ENCODE measurements at regions not wholly inside any gene's neighbourhood (a gene's known extent, or its start where the extent isn't known, plus 50 kb on each side); places are given as distances from the start of the nearest gene placed in this dataset.

DNA sequence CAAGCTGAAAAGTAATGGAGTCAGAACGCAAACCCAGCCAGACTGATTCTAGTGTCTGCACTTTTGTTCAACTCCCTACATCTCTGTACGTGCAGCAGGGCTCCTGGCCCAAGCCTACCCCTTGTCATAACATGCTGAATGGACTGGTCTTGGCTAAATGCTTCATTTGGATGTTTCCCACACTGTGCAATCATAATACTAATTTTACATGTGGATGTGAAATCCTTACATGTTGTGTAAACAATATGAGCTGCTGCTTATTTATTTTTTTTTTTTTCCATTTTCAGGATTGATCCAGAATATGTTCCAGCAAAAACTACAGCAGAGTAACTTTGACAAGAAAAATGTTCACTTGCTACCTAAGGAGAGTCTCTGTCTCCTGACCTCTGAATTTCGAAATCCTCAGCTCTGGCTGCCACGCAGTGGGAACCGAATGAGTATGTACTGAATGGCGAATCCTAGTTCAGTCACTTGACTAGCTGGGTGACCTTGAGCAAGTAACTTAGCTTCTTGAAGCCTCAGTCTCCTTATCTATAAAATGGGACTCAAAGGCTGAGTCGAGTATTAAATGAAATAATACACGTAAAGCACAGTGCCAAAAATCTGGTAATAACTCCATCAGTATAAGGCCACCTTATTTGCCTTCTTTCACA lies 133.4 kb downstream of the EHF start:
- Histone ChIP-seq H3K27me3 (ENCODE audit: low read depth, low read length) (no peaks in the 10 kb centered on the region), H3K4me1 (ENCODE audit: control insufficient read depth in 1 of 2, insufficient read depth in 2 of 2, low read length in 2 of 2) (no peaks in the 10 kb centered on the region), H3K36me3 (ENCODE audit: control insufficient read depth in 1 of 2, insufficient read depth in 2 of 2, low read length in 2 of 2) (no peaks in the 10 kb centered on the region), H3K9me3 (ENCODE audit: control insufficient read depth in 1 of 2, low read length in 2 of 2) (no peaks in the 10 kb centered on the region), H3K4me3 (ENCODE audit: low read depth in 1 of 2, low read length in 2 of 2) (no peak overlapping the region), H3K27ac (ENCODE audit: low read length) (no peak overlapping the region)

DNA sequence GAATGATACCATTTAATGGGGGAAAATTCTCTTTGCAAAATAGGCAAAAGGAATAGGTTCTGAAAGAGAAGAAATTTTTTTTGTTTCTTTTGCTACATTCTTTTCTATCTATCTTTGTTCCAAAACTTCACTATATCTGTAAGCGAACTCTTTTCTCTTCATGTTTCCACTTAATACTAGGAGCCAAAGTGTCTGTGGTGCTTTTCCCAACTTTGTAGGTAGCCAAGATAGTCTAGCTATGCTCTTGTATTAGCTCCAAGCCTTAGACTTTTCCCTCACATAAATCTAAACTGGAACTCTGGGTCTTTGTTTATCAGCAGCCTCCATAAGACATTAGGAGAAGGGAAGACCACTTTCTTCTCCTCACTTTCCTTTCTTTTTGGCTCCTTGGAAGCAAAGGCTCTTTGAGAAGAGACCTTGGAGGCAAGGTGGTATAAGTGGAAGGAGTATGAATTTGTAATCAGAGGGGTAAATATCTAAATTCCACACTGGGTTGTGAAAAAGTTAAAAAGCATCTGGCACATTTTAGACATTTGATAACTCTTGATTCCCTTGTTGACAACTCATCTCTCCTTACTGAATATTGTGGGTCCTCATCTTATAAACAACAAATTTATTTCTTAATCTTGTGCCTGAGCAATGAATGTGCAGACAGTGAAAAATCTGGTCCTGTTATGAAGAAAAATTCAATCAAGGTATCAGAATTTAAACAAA lies 130.0 kb downstream of the EHF start:
- H3K9me3 ChIP-seq (ENCODE audit: control insufficient read depth in 1 of 2, low read length in 2 of 2) = no peaks in the 10 kb centered on the region
- no peak overlapping the region for H3K4me3 ChIP-seq (ENCODE audit: low read depth in 1 of 2, low read length in 2 of 2)
- no peaks in the 10 kb centered on the region for H3K36me3 ChIP-seq (ENCODE audit: control insufficient read depth in 1 of 2, insufficient read depth in 2 of 2, low read length in 2 of 2)
- no peak overlapping the region for H3K27ac ChIP-seq (ENCODE audit: low read length)
- no peaks in the 10 kb centered on the region for H3K27me3 ChIP-seq (ENCODE audit: low read depth, low read length)
- H3K4me1 ChIP-seq (ENCODE audit: control insufficient read depth in 1 of 2, insufficient read depth in 2 of 2, low read length in 2 of 2) = no peaks in the 10 kb centered on the region

DNA sequence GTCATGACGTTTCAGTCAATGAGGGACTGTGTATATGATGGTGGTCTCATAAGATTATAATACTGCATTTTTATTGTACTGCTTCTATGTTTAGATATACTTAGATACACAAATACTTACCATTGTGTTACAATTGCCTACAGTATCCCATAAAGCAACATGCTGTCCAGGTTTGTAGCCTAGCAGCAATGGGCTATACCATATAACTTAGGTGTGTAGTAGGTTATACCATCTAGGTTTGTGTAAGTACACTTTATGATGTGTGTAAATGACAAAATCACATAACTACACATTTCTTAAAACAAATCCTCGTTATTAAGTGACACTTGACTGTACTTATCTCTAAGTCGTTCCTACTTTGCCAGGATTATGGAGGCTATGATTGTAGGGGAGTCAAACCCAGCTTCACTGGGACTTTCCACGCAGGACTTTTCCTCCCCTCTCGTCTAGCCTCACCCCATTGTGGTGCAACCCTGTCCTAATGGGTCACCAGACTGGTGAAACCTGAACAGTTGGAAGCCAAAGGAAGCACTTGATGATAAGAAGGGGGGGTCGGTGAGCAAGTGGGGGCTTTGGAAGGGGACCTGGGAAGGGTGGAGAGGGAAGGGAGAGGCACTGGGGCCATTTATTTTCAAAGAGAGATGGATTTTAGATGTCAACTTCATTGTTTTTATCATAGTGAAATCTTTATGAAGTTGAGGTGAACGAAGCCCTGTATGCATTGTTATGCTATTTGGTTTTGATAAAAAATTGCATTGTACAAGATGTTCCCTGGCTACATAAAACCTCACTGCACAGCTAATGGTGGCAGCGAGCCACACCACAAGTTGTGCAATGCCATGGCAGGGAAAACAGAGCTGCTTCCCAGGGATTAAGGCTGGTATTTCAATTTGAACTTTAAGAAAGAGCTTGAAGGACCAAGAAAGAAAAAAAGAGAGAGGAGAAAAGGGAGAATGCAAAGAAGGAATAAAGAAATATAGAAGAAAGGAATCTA lies 129.1 kb downstream of the EHF start:
- Histone ChIP-seq H3K4me1 (ENCODE audit: control insufficient read depth in 1 of 2, insufficient read depth in 2 of 2, low read length in 2 of 2) (no peaks in the 10 kb centered on the region), H3K4me3 (ENCODE audit: low read depth in 1 of 2, low read length in 2 of 2) (no peak overlapping the region), H3K27ac (ENCODE audit: low read length) (no peak overlapping the region), H3K36me3 (ENCODE audit: control insufficient read depth in 1 of 2, insufficient read depth in 2 of 2, low read length in 2 of 2) (no peaks in the 10 kb centered on the region), H3K27me3 (ENCODE audit: low read depth, low read length) (no peaks in the 10 kb centered on the region), H3K9me3 (ENCODE audit: control insufficient read depth in 1 of 2, low read length in 2 of 2) (no peaks in the 10 kb centered on the region)

DNA sequence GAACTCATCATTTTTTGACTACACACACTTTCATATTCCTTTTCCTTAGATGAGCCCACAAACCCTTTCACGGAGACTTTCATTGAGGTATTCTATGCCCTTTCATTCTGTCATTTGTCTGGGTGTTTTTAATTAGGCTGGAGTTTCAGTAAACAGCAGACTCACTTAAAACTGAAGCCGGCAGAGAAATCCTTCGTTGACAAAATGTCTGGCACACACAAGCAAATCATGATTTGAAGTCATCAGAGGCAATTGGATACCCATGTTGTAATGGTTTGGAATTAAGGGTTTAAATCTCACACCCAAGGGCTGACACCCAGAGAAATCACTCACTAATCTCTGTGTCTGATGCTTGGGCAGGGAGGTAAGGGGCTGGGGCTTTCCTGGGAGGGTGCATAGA lies 127.1 kb downstream of the EHF start:
- no peak overlapping the region for H3K4me3 ChIP-seq (ENCODE audit: low read depth in 1 of 2, low read length in 2 of 2)
- no peak overlapping the region for H3K27ac ChIP-seq (ENCODE audit: low read length)
- H3K36me3 ChIP-seq (ENCODE audit: control insufficient read depth in 1 of 2, insufficient read depth in 2 of 2, low read length in 2 of 2) = no peaks in the 10 kb centered on the region
- no peaks in the 10 kb centered on the region for H3K27me3 ChIP-seq (ENCODE audit: low read depth, low read length)
- no peaks in the 10 kb centered on the region for H3K4me1 ChIP-seq (ENCODE audit: control insufficient read depth in 1 of 2, insufficient read depth in 2 of 2, low read length in 2 of 2)
- no peaks in the 10 kb centered on the region for H3K9me3 ChIP-seq (ENCODE audit: control insufficient read depth in 1 of 2, low read length in 2 of 2)

DNA sequence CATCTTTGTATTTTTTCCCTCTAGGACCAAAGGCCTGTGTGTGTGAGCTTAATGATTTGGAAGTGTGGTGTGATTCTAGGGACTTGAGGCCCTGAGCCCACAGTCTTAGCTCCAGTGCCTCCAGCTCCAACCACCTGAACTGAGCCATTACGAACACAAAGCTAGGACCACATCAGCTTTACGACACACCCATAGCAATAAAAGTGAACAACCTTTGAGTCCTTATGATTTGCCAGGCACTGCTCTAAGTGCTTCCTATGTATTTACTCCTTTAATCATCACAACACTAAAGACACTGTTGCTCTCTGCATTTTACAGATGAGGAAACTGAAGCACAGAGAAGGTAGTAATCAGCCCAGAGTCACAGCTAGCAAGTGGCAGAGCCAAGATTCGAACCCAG lies 126.4 kb downstream of the EHF start:
- Histone ChIP-seq H3K4me1 (ENCODE audit: control insufficient read depth in 1 of 2, insufficient read depth in 2 of 2, low read length in 2 of 2) (no peaks in the 10 kb centered on the region), H3K27ac (ENCODE audit: low read length) (no peak overlapping the region), H3K9me3 (ENCODE audit: control insufficient read depth in 1 of 2, low read length in 2 of 2) (no peaks in the 10 kb centered on the region), H3K27me3 (ENCODE audit: low read depth, low read length) (no peaks in the 10 kb centered on the region), H3K4me3 (ENCODE audit: low read depth in 1 of 2, low read length in 2 of 2) (no peak overlapping the region), H3K36me3 (ENCODE audit: control insufficient read depth in 1 of 2, insufficient read depth in 2 of 2, low read length in 2 of 2) (no peaks in the 10 kb centered on the region)

DNA sequence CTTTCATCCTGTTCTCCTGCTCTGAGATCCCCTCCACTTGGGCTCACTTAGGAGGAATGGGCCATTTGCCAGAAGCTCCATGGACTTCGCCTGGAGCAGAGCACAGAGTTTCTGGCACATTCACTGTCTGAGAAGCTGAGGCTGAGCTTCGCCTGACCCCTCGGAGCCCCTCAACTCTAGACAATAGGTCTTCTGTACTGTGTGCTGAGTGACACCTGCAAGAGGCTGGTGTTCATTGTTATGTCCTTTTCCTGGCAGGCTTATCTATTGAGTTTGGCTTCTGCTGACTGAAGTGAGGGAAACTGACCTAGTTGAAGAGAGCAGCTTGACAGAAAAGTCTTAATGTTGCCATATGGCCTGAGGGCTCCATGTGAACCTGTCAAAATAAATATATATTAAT lies 124.3 kb downstream of the EHF start:
- Histone ChIP-seq H3K4me3 (ENCODE audit: low read depth in 1 of 2, low read length in 2 of 2) (no peak overlapping the region), H3K36me3 (ENCODE audit: control insufficient read depth in 1 of 2, insufficient read depth in 2 of 2, low read length in 2 of 2) (no peaks in the 10 kb centered on the region), H3K27ac (ENCODE audit: low read length) (no peak overlapping the region), H3K27me3 (ENCODE audit: low read depth, low read length) (no peaks in the 10 kb centered on the region), H3K4me1 (ENCODE audit: control insufficient read depth in 1 of 2, insufficient read depth in 2 of 2, low read length in 2 of 2) (no peaks in the 10 kb centered on the region), H3K9me3 (ENCODE audit: control insufficient read depth in 1 of 2, low read length in 2 of 2) (no peaks in the 10 kb centered on the region)

DNA sequence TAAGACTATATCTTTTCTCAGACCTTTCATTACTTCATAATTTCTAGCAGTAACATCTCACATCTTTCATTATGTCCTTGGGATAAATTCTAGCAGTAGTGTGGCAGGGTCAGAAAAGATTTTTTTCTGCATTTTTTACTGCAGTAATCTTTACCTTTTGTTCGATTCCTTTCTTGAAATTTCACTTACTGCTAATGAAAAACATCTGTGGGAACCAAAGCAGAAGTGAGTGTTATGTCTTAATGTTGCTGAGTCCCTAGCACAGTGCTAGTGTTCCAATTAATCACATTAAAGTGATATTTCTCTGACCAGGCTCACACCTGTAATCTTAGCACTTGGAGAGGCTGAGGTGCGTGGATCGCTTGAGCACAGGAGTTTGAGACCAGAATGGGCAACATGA lies 123.6 kb downstream of the EHF start:
- H3K27ac ChIP-seq (ENCODE audit: low read length) = no peak overlapping the region
- H3K36me3 ChIP-seq (ENCODE audit: control insufficient read depth in 1 of 2, insufficient read depth in 2 of 2, low read length in 2 of 2) = no peaks in the 10 kb centered on the region
- H3K9me3 ChIP-seq (ENCODE audit: control insufficient read depth in 1 of 2, low read length in 2 of 2) = no peaks in the 10 kb centered on the region

DNA sequence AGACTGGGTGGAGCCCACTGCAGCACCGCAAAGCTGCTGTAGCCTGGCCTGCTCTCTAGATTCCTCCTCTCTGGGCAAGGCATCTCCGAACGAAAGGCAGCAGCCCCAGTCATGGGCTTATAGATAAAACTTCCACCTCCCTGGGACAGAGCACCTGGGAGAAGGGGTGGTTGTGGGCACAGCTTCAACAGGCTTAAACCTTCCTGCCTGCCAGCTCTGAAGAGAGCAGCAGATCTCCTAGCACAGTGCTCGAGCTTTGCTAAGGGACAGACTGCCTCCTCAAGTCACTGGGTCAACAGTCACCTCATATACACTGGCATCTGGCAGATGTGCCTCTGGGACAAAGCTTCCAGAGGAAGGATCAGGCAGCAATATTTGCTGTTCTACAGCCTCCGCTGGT lies 117.3 kb downstream of the EHF start:
- no peaks in the 10 kb centered on the region for H3K36me3 ChIP-seq (ENCODE audit: control insufficient read depth in 1 of 2, insufficient read depth in 2 of 2, low read length in 2 of 2)
- peaks cover 0 to 5% of the 10 kb centered on the region in 2 donors for H3K9me3 ChIP-seq (ENCODE audit: control insufficient read depth in 1 of 2, low read length in 2 of 2)
- no peak overlapping the region for H3K4me3 ChIP-seq (ENCODE audit: low read depth in 1 of 2, low read length in 2 of 2)
- H3K27ac ChIP-seq (ENCODE audit: low read length) = no peak overlapping the region
- no peaks in the 10 kb centered on the region for H3K27me3 ChIP-seq (ENCODE audit: low read depth, low read length)
- H3K4me1 ChIP-seq (ENCODE audit: control insufficient read depth in 1 of 2, insufficient read depth in 2 of 2, low read length in 2 of 2) = no peaks in the 10 kb centered on the region

More for the DNA sequence above, 123.6 kb downstream of the EHF start:
- Histone ChIP-seq H3K27me3 (ENCODE audit: low read depth, low read length) (no peaks in the 10 kb centered on the region), H3K4me3 (ENCODE audit: low read depth in 1 of 2, low read length in 2 of 2) (no peak overlapping the region), H3K4me1 (ENCODE audit: control insufficient read depth in 1 of 2, insufficient read depth in 2 of 2, low read length in 2 of 2) (no peaks in the 10 kb centered on the region)

DNA sequence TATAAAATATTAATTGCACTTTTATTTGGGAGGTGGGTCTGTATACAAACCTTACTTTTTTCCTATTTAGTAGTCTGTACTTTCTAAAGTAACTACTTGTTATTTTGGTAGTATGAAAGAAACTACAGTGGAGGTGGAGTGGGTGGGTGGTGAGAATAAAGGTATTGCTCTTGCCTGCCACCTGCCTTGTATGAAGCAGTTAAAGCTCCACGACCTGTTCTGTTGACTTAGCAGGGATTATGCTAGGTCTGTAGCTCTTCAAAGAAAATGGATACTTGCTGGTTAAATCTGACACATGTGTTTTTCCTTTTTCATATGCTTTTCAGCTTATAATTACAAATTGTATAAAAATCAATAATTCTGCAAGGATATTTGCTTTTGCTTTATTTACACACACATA lies 111.9 kb downstream of the EHF start:
- no peak overlapping the region for H3K4me3 ChIP-seq (ENCODE audit: low read depth in 1 of 2, low read length in 2 of 2)
- no peaks in the 10 kb centered on the region for H3K27me3 ChIP-seq (ENCODE audit: low read depth, low read length)
- H3K27ac ChIP-seq (ENCODE audit: low read length) = no peak overlapping the region
- H3K4me1 ChIP-seq (ENCODE audit: control insufficient read depth in 1 of 2, insufficient read depth in 2 of 2, low read length in 2 of 2) = no peaks in the 10 kb centered on the region
- H3K36me3 ChIP-seq (ENCODE audit: control insufficient read depth in 1 of 2, insufficient read depth in 2 of 2, low read length in 2 of 2) = no peaks in the 10 kb centered on the region
- H3K9me3 ChIP-seq (ENCODE audit: control insufficient read depth in 1 of 2, low read length in 2 of 2) = no peaks in the 10 kb centered on the region

DNA sequence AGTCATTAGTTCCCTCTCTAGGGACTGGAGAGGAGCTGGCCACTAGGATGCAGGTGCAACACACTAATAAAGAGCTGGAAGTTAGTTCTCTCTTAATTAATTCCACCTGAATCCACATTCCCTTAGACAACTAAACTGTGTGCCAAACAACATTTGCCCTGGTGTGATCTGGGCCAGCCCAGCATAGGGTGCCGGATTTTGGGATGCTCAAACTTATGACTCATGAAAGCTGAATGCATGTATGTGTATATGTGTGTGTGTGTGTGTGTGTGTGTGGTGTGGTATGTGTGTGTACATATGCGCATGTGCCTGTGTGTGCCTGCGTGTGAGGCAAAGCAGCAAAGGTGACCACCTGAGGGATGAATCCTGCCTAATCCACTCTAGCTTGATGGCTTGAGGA lies 110.7 kb downstream of the EHF start:
- Histone ChIP-seq H3K4me3 (ENCODE audit: low read depth in 1 of 2, low read length in 2 of 2) (no peak overlapping the region), H3K27me3 (ENCODE audit: low read depth, low read length) (no peaks in the 10 kb centered on the region), H3K27ac (ENCODE audit: low read length) (no peak overlapping the region), H3K9me3 (ENCODE audit: control insufficient read depth in 1 of 2, low read length in 2 of 2) (no peaks in the 10 kb centered on the region), H3K36me3 (ENCODE audit: control insufficient read depth in 1 of 2, insufficient read depth in 2 of 2, low read length in 2 of 2) (no peaks in the 10 kb centered on the region), H3K4me1 (ENCODE audit: control insufficient read depth in 1 of 2, insufficient read depth in 2 of 2, low read length in 2 of 2) (no peaks in the 10 kb centered on the region)

DNA sequence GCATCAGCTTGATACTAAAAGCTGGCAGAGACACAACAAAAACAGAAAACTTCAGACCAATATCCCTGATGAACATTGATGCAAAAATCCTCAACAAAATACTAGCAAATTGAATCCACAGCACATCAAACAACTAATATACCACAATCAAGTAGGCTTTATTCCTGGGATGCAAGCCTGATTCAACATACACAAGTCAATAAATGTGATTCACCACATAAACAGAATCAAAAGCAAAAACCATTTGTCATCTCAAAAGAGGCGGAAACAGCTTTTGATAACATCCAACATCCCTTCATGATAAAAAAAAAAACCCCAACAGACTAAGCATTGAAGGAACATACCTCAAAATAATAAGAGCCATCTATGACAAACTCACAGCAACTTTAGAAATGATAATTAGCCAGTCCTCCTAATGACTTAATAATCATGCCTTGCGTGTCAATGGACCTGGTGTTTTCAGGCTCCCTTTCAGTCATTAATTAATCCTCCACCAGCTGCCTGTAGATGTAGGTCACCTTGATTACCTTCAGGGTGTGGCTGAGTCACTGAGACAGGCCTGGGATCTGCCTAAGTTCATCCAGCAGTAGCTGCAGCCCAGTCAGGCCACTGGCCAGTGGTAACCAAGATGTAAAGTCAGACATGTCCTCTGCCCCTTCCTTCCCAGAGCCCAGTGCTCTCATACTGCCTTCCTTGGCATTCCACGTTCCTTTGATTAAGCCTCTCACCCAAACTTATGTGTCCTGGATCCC lies 109.8 kb downstream of the EHF start:
- Histone ChIP-seq H3K27me3 (ENCODE audit: low read depth, low read length) (no peaks in the 10 kb centered on the region), H3K4me1 (ENCODE audit: control insufficient read depth in 1 of 2, insufficient read depth in 2 of 2, low read length in 2 of 2) (no peaks in the 10 kb centered on the region), H3K4me3 (ENCODE audit: low read depth in 1 of 2, low read length in 2 of 2) (no peak overlapping the region), H3K36me3 (ENCODE audit: control insufficient read depth in 1 of 2, insufficient read depth in 2 of 2, low read length in 2 of 2) (no peaks in the 10 kb centered on the region), H3K9me3 (ENCODE audit: control insufficient read depth in 1 of 2, low read length in 2 of 2) (no peaks in the 10 kb centered on the region), H3K27ac (ENCODE audit: low read length) (no peak overlapping the region)

Measured in muscle layer of duodenum (tissue), 2 donors.